ENCODE measurements at regions not wholly inside any gene's neighbourhood (a gene's known extent, or its start where the extent isn't known, plus 50 kb on each side); places are given as distances from the start of the nearest gene placed in this dataset.

DNA sequence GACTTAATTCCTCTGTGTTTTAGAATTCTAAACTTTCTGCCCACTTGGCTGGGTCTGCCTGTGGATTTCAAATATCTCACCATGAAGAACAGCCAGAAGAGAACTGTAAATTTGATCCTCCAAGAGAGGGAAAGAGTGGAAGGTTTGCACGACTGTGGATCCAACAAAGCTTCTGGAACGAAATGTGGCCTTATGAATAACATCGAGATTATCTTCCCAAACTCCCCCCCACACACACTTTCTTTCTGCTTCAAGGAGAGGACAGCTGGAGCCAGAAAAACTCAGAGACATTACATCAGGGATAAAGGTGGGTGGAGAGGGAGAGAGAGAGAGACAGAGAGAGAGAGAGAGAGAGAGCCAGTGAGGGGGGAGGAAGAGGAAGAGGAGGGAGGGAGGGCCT is 570.1 kb upstream of the MGMT start:
- no peak for DNase-seq (ENCODE audit: low read depth)

DNA sequence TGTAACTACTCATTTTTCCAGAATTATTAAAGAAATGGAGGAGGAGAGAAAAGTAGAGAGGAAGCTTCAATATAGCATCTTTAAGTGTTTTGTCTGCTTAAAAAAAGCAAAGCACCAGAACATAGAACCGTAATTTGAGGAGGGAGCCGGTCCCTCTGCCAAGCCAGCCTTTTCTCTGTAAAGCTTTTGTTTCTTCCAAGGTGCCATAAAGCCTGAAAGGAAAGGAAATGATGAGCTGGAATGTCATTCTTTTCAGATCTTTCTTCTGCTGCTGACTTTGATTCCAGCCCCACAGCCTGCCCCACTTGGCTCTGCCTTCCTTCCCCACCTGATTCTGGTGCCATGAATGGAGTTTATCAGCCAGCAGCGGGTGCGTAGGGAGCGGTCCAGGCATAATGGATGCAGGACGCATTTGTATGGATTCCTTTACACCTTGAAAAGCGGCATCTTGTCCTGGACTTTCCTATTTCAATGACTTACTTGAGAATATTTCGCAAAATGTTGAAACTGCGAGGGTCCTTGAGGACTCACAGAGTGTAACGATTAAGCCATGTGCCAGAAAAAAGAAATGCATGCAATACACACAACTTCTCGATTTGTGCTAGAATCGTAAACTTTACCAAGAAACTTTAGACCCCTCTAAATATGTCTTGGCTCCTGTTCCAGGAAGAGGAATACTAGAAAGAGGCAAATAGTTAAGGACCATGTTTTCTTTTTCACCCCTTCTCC is 569.5 kb upstream of the MGMT start:
- no peak for DNase-seq (ENCODE audit: low read depth)

DNA sequence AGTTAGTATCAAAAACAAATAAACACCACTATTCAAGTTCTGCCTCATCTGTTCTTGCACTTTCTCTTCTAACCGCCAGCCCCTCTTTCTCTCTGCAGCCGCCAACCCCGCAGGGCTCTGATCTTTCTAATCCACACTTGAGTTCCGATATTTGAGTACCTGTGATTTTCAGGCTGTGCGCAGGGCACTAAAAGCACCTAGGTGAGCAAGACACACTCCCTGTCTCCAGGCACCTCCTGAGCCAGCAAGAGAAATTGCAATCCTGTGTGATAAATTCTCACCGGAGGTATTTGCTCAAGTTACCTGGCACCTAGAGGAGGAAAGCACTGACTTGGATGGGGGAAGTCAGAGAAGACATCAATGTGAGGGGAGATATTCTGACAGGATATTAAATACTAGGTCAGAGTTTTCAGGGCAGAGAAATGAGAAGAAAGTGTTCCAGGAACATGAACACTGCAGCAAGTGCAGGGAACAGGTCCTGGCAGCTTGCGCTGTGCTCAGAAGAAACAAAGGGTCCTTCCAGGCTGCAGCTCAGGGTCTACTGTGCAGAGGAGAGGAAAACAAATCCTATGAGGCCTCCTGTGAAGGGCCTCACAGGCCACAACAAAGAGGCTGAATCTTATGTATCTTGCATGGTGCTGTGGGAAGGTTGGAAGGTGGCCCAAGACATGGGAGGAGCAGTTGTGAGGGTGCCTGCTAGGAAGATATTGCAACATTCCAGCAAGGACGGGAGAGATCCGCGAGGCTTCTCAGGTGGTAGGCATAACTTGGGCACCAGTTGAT is 568.7 kb upstream of the MGMT start:
- no peak for DNase-seq (ENCODE audit: low read depth)

DNA sequence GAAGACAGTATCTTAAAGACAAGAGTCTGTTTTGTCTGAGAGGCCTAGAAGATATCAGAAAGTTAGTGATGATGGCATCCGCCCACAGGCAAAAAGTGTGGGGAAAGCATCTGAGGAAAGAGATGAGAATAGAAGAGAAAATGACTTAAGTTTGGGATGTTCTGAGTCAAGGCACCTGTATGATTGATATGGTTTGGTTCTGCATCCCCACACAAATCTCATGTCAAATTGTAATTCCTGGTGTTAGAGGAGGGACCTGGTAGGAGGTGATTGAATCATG is 568.2 kb upstream of the MGMT start:
- no peak for DNase-seq (ENCODE audit: low read depth)

- DNase-seq (ENCODE audit: low read depth): no peak
Observed at GRCh38 chr10:128900456-128900855, 566.6 kb upstream of the MGMT start.

- DNase-seq (ENCODE audit: low read depth): no peak
Observed at GRCh38 chr10:128901236-128901635, 565.8 kb upstream of the MGMT start.

DNA sequence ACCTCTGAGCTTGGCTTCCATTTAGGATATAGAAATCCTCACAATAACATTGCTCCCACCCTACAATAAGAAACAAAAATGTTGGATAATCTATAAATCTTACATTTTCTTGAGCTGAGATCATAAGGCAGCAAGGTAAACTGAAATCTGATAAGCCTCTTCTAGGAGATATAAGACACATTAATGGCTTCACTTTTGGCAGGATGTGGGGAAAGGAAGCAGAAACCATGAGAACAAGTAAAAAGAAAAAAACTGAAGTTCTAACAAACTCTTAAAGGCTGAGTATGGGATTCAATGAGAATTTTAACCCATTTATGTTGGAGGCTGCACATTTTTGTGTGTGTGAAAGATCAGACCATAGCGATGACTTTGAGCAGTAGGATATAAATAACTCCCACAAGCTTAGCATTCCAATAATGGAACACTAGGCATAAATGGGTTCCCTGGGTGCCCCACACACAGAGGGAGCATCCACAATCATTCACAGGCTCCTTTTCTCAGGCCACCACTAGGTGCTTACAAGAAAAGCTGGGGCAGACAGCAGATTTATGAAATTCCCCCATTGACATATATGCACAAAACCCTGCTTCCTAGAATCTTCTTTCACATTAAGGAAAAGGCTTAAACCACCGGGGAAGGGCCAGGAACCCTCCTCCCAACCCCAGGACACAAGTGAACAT is 564.9 kb upstream of the MGMT start:
- no peak for DNase-seq (ENCODE audit: low read depth)

DNA sequence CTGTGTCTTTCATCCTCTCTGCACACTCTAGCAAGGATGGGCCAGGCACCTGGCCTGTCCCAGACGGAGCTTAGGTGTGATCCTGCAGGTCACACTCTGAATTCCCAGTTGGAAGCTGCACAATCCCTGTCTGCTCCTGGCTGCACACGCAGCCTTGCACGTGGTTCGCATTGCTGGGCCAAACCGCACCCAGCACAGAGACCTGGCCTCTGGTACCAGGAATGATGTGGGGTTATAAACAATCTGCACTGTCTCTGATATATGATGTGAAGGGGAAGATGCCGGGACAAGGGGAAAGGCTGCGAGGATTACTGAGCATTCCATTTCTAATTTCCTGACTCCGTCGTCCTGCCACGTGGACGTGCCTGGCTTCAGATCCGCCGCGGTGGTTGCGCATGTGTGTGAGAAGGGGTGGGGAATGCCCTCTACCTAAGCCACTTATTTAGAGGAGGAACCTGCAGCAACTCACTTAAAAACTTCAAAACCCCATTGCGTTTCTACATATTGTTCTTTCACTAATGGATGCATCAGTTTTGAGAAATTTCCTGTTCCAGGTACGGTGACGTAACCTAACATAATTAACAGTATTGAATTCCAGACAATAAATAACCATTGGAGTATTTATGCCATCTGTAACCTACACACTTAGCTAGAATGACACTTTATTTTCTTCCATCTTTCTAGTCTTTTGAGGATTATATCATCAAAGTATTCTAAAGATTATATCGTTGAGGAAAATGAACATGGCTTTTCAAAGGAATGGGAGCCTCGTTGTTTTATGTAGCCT is 559.7 kb upstream of the MGMT start:
- DNase-seq (ENCODE audit: low read depth): no peak

- DNase-seq (ENCODE audit: low read depth): no peak
Observed at GRCh38 chr10:128908099-128908498, 558.9 kb upstream of the MGMT start.

DNA sequence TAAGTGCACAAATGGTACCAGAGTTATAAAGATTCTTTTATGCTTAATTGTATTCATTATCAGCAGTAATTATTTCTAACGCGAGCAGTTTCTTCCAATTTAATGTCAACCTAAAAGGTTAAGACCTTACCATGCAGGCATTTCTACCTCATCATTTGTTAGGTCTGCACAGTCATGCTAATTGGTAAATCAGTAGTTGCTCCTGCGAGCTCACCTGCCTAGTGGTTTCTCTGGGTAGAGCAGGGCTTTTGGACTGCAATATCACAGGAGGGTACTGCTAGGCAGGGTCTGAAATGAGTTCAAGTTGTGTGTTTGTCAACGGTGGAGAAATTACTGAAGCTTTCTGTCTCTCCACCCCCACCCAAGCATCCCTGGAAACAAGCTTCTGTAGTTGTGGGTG is 558.5 kb upstream of the MGMT start:
- DNase-seq (ENCODE audit: low read depth): no peak

- DNase-seq (ENCODE audit: low read depth): no peak
Observed at GRCh38 chr10:128912568-128913311, 554.3 kb upstream of the MGMT start.

DNA sequence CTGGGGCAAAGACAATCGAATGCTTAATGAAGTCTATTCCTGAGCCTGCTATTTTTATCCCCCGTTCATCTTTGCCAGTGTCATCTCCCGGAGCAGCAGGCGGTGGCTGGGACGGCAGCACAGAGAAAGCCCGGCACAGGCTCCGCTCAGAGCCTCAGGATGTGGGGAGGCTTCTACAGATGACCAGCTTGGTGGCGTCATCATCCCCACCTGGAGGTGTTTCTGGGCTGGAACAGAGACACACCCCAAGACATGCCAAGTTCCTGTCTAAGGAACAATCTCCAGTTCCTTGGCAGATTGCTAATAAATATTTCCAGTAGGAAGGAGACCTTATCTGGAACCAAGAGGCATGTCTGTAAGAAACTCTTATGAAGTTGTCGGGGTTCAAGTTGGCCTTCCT is 552.4 kb upstream of the MGMT start:
- DNase-seq (ENCODE audit: low read depth): no peak

GRCh38 chr10:128915630-128916029 is 551.4 kb upstream of the MGMT start:
- no peak for DNase-seq (ENCODE audit: low read depth)

GRCh38 chr10:128916383-128916782 is 550.7 kb upstream of the MGMT start:
- no peak for DNase-seq (ENCODE audit: low read depth)

GRCh38 chr10:128921389-128922022 is 545.5 kb upstream of the MGMT start:
- DNase-seq (ENCODE audit: low read depth): no peak

DNA sequence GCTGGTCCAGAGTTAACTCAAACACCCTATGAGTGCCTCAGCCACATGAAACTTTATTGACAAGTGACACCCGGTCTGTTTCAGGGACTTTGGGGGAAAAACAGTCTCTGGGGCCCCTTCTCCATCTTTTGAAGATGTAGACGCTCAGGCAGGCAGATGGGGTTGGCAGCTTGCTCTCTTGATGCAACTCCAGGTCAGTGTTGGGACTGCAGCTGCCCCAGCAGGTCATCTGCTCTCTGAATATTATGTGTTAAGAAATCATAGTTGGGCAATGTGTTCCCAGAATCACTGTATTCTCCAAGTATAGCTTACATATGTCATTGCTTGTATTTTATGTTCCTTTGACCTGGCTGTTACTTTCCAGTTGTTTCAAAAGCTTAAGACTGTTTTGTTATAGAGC is 544.9 kb upstream of the MGMT start:
- peak; percentile 14 for DNase-seq (ENCODE audit: low read depth)

DNA sequence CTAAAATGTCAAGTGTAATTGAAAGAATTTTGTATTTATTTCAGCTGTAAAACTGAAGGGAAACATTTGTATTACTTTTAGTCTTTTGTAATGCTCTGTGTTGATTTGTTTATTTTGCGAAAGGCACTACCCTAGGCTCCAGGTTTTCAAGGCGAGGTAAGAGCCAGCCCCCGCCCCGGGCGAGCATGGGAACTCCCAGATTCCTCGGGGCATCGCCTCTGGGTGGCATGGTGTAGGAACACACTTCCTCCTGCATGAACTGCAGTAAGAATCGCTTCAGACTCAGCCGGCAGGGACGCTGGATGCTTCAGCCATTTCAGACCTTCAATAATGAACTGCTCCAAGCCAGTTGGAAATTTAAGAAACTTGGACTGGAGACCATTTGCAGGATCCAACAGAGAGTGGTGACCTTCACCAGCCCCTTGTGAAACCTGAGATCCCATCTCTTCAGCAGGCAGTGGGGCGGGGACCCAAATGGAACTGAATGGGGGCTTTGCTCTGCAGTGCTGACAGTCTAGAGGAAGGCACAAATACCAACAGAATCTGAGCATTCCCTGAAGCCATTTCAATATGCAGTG is 544.3 kb upstream of the MGMT start:
- no peak for DNase-seq (ENCODE audit: low read depth)

- DNase-seq (ENCODE audit: low read depth): no peak
Observed at GRCh38 chr10:128924918-128925317, 542.1 kb upstream of the MGMT start.

DNA sequence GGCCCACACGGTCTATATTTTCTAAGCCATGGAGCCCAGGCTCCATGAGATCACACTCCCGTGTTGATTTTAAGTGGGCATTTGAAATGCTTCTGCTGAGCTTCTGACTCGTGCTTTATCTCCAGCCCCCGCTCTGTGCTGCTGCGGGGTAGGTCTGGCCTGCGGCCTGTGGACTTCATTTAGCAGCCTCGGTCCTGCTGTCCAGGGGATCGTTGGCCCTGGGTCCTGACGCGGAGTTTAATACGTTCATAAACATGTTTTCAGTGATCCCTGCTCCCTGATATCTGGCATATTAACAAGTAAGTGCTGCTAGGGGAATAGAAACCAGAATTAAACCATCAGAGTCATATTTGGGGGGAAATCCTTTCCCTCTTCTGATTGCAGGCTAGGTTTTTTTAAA is 540.3 kb upstream of the MGMT start:
- no peak for DNase-seq (ENCODE audit: low read depth)

DNA sequence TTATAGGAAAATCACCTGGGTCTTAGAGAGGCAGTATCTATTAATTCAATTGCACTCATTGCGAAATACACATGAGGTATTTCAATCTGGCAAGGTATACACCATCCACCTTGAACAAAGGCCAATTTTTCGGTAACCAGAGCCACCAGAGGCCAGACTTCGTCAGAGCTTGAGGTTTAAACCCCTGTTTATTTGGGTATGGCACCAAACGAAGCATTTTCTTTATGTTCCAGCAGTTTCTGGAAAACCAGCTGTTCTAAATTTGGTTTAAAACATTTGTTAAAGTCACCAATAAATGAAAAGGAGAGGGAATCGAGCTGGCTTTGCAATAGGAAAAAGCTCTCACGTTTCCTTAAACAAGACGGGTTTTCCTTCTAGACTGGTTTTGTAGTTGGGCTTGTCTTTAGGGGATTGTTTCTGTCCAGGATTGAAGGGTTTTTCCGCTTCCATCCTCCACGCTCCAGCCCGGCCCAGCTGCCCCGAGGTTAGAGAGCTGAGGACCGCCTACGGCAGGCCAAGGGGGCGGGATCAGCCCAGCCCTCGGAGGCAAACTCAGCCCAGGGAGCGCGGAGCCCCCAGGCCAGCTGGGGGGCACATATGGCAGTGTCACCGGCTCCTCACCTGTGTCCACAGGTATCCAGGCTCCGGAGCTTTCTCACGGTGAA is 539.4 kb upstream of the MGMT start:
- peak; percentile 21 for DNase-seq (ENCODE audit: low read depth)
